HCT116 (cell line): ENCODE measurements at regions not wholly inside any gene's neighbourhood (a gene's known extent, or its start where the extent isn't known, plus 50 kb on each side); places are given as distances from the start of the nearest gene placed in this dataset.

Experiments
- CBX3 ChIP-seq: IDR thresholded peaks from 2 replicates; pipeline ENCODE4 v1.6.1; 2012; ENCODE audit warnings: low read depth
- EZH2phosphoT487 ChIP-seq: fragments of 200-600 bp; IDR thresholded peaks from 2 replicates; pipeline ENCODE4 v1.6.1; 2018; ENCODE audit warnings: antibody characterized with exemption, borderline replicate concordance
- FOSL1 ChIP-seq: IDR thresholded peaks from 2 replicates; pipeline ENCODE4 v1.6.1; 2012; ENCODE audit warnings: low read depth
- JUND ChIP-seq: IDR thresholded peaks from 2 replicates; pipeline ENCODE4 v1.6.1; 2012
- MAX ChIP-seq: IDR thresholded peaks from 2 replicates; pipeline ENCODE4 v1.6.1; 2012
- POLR2A ChIP-seq: IDR thresholded peaks from 2 replicates; pipeline ENCODE4 v1.7.0; 2011; ENCODE audit warnings: borderline replicate concordance; ENCODE audit not compliant: insufficient read depth, insufficient read length; ENCODE audit errors: extremely low read depth
- TCF7L2 ChIP-seq: IDR thresholded peaks from 2 replicates; pipeline ENCODE4 v1.7.0; 2011; ENCODE audit warnings: borderline replicate concordance, inconsistent platforms; ENCODE audit not compliant: insufficient read depth, insufficient read length; ENCODE audit errors: extremely low read depth
- ZFX ChIP-seq: fragments of 450-650 bp; IDR thresholded peaks from 2 replicates; pipeline ENCODE4 v1.6.1; 2017
- ZNF274 ChIP-seq: fragments of 200-500 bp; sonication (Bioruptor generic); IDR thresholded peaks from 2 replicates; pipeline ENCODE4 v1.6.1; 2014; ENCODE audit warnings: mild to moderate bottlenecking, low read depth, low read length, inconsistent platforms
- TF ChIP-seq, protein P1 (sequence below), 3 experiments: fragments of 200-600 bp in 1 of 3; sonication (generic) in 1 of 3; IDR thresholded peaks in 2 of 3; conservative IDR thresholded peaks in 1 of 3; 2 replicates each; pipeline ENCODE4 v1.5.1; 2012 to 2017; ENCODE audit warnings: low read depth in 2 of 3, low read length in 2 of 3, antibody characterized with exemption in 1 of 3, borderline replicate concordance in 1 of 3, control low read depth in 1 of 3, mild to moderate bottlenecking in 1 of 3, mixed read lengths in 1 of 3, mixed run types in 1 of 3, moderate library complexity in 1 of 3; ENCODE audit not compliant: insufficient read depth in 1 of 3

DNA sequence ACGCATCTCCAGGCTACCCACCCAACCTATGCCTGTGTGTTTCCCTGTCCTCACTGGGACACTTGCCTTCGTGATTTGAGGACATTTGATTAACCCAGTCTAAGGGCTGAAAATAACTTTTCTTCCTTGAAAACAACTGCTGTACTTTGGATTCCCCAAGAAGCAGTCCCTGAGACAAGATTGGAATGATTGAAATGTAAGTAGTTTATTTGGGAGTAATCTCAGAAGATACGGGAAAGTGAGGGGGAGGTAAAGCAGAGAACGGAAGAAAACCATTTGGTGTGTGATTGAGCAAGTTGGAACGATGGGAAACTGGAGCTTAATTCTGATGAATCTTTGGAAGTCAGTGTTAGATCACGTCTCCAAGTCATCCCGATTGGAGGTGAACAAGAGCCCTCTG, 143.8 kb upstream of the LMCD1 start:
- TF ChIP-seq, protein P1, sequence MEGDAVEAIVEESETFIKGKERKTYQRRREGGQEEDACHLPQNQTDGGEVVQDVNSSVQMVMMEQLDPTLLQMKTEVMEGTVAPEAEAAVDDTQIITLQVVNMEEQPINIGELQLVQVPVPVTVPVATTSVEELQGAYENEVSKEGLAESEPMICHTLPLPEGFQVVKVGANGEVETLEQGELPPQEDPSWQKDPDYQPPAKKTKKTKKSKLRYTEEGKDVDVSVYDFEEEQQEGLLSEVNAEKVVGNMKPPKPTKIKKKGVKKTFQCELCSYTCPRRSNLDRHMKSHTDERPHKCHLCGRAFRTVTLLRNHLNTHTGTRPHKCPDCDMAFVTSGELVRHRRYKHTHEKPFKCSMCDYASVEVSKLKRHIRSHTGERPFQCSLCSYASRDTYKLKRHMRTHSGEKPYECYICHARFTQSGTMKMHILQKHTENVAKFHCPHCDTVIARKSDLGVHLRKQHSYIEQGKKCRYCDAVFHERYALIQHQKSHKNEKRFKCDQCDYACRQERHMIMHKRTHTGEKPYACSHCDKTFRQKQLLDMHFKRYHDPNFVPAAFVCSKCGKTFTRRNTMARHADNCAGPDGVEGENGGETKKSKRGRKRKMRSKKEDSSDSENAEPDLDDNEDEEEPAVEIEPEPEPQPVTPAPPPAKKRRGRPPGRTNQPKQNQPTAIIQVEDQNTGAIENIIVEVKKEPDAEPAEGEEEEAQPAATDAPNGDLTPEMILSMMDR (IDR thresholded peaks at IDR 0.05 in 2 of 3, conservative IDR thresholded peaks at IDR 0.05 in 1 of 3; ENCODE audit: borderline replicate concordance in 1 of 3, insufficient read depth in 1 of 3, low read depth in 2 of 3, low read length in 2 of 3): no peak
- TF ChIP-seq ZFX (no peak), JUND (no peak), MAX (no peak), FOSL1 (no peak), TCF7L2 (no peak), POLR2A (no peak), CBX3 (no peak), EZH2phosphoT487 (no peak), ZNF274 (no peak)
